Breast epithelium (tissue), 3 donors: ENCODE measurements at regions not wholly inside any gene's neighbourhood (a gene's known extent, or its start where the extent isn't known, plus 50 kb on each side); places are given as distances from the start of the nearest gene placed in this dataset.

Experiments used
- POLR2A ChIP-seq: fragments of 450-650 bp; IDR thresholded peaks from one replicate; pipeline ENCODE4 v1.6.1; 2016; ENCODE audit warnings: antibody characterized with exemption, mild to moderate bottlenecking, moderate library complexity
- POLR2AphosphoS5 ChIP-seq, 3 donors: sonication (generic); formaldehyde crosslinking; IDR thresholded peaks; one replicate each; pipeline ENCODE4 v1.6.1; 2017; ENCODE audit warnings: antibody characterized with exemption in 3 of 3
- TF ChIP-seq, protein P1 (sequence below), 3 donors: fragments of 450-650 bp; IDR thresholded peaks; one replicate each; pipeline ENCODE4 v1.5.1; 2016 to 2017; ENCODE audit warnings: antibody characterized with exemption in 3 of 3, mild to moderate bottlenecking in 3 of 3, moderate library complexity in 3 of 3

GRCh38 chr2:6309415-6310255 lies 556.1 kb downstream of the CMPK2 start:
- TF ChIP-seq POLR2A, result no peak
- TF ChIP-seq, protein P1, sequence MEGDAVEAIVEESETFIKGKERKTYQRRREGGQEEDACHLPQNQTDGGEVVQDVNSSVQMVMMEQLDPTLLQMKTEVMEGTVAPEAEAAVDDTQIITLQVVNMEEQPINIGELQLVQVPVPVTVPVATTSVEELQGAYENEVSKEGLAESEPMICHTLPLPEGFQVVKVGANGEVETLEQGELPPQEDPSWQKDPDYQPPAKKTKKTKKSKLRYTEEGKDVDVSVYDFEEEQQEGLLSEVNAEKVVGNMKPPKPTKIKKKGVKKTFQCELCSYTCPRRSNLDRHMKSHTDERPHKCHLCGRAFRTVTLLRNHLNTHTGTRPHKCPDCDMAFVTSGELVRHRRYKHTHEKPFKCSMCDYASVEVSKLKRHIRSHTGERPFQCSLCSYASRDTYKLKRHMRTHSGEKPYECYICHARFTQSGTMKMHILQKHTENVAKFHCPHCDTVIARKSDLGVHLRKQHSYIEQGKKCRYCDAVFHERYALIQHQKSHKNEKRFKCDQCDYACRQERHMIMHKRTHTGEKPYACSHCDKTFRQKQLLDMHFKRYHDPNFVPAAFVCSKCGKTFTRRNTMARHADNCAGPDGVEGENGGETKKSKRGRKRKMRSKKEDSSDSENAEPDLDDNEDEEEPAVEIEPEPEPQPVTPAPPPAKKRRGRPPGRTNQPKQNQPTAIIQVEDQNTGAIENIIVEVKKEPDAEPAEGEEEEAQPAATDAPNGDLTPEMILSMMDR (IDR thresholded peaks at IDR 0.05), result no peak
- no peak for TF ChIP-seq POLR2AphosphoS5 (IDR thresholded peaks at IDR 0.05)
